ENCODE measurements at regions not wholly inside any gene's neighbourhood (a gene's known extent, or its start where the extent isn't known, plus 50 kb on each side); places are given as distances from the start of the nearest gene placed in this dataset.

GRCh38 chr19:30812099-30812678 lies 440.0 kb downstream of the ZNF536 start:
- intact Hi-C loops (cut with micrococcal nuclease) = no loop called here
- ChIA-PET CTCF (interaction anchor here (0.7 kb wide), 1 partner anchor 200 kb away, joined by 3 read pairs; no protein-coding TSS in a partner anchor), POLR2A (no interaction called here)
- Mint-ChIP-seq H3K4me1 (ENCODE audit: insufficient read depth, unreplicated experiment) (no peaks in the 10 kb centered on the region), H3K27me3 (ENCODE audit: insufficient read depth, unreplicated experiment) (no peaks in the 10 kb centered on the region), H3K27ac (ENCODE audit: low read depth, unreplicated experiment) (no peak overlapping the region), H3K9me3 (ENCODE audit: unreplicated experiment) (peaks cover 67% of the 10 kb centered on the region), H3K36me3 (ENCODE audit: insufficient read depth, unreplicated experiment) (no peaks in the 10 kb centered on the region), H3K4me3 (ENCODE audit: unreplicated experiment) (no peak overlapping the region)
- TF ChIP-seq, protein P1, sequence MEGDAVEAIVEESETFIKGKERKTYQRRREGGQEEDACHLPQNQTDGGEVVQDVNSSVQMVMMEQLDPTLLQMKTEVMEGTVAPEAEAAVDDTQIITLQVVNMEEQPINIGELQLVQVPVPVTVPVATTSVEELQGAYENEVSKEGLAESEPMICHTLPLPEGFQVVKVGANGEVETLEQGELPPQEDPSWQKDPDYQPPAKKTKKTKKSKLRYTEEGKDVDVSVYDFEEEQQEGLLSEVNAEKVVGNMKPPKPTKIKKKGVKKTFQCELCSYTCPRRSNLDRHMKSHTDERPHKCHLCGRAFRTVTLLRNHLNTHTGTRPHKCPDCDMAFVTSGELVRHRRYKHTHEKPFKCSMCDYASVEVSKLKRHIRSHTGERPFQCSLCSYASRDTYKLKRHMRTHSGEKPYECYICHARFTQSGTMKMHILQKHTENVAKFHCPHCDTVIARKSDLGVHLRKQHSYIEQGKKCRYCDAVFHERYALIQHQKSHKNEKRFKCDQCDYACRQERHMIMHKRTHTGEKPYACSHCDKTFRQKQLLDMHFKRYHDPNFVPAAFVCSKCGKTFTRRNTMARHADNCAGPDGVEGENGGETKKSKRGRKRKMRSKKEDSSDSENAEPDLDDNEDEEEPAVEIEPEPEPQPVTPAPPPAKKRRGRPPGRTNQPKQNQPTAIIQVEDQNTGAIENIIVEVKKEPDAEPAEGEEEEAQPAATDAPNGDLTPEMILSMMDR (IDR thresholded peaks at IDR 0.05; ENCODE audit: unreplicated experiment) = no peak
- no TSS peak for BruUV-seq (replicated peaks)
- no peak for DNase-seq (ENCODE audit: unreplicated experiment)

- Mint-ChIP-seq H3K27ac (ENCODE audit: low read depth, unreplicated experiment) (no peak overlapping the region), H3K27me3 (ENCODE audit: insufficient read depth, unreplicated experiment) (no peaks in the 10 kb centered on the region), H3K4me3 (ENCODE audit: unreplicated experiment) (no peak overlapping the region), H3K4me1 (ENCODE audit: insufficient read depth, unreplicated experiment) (no peaks in the 10 kb centered on the region), H3K9me3 (ENCODE audit: unreplicated experiment) (peaks cover 65% of the 10 kb centered on the region), H3K36me3 (ENCODE audit: insufficient read depth, unreplicated experiment) (no peaks in the 10 kb centered on the region)
- intact Hi-C loops (cut with micrococcal nuclease) = no loop called here
- ChIA-PET POLR2A (interaction anchor here (0.6 kb wide), 1 partner anchor 867 kb away, joined by 3 read pairs; no protein-coding TSS in a partner anchor), CTCF (no interaction called here)
- BruUV-seq (replicated peaks) = no TSS peak
- no peak for DNase-seq (ENCODE audit: unreplicated experiment)
- TF ChIP-seq, protein P1 (IDR thresholded peaks at IDR 0.05; ENCODE audit: unreplicated experiment) = no peak
Measured at GRCh38 chr19:30811397-30812098, 439.4 kb downstream of the ZNF536 start.

DNA sequence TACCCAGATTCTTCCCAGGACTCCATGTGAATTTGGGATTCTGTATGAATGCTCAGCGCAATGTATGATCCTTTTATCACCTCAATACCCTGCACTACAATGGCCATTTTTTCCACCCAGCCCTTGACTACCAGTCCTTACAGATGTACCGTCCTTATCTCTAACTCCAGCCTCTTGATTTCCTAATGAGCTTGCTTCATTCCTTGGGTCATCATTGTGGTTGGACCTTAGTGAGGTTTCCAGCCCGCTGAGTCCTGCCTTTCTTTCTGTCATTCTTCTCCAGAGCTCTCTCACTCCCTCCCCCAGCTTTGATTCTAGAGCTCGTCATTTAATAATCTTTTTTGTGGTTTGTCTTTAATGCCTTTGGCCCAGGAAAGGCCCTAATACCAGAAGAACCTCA lies 438.5 kb downstream of the ZNF536 start:
- ChIA-PET POLR2A (no interaction called here), CTCF (no interaction called here)
- Mint-ChIP-seq H3K4me1 (ENCODE audit: insufficient read depth, unreplicated experiment) (no peaks in the 10 kb centered on the region), H3K27ac (ENCODE audit: low read depth, unreplicated experiment) (no peak overlapping the region), H3K27me3 (ENCODE audit: insufficient read depth, unreplicated experiment) (no peaks in the 10 kb centered on the region), H3K9me3 (ENCODE audit: unreplicated experiment) (peaks cover 56% of the 10 kb centered on the region), H3K36me3 (ENCODE audit: insufficient read depth, unreplicated experiment) (no peaks in the 10 kb centered on the region), H3K4me3 (ENCODE audit: unreplicated experiment) (no peak overlapping the region)
- no TSS peak for BruUV-seq (replicated peaks)
- no peak for DNase-seq (ENCODE audit: unreplicated experiment)
- TF ChIP-seq, protein P1 (IDR thresholded peaks at IDR 0.05; ENCODE audit: unreplicated experiment) = no peak
- intact Hi-C loops (cut with micrococcal nuclease) = no loop called here

GRCh38 chr19:30807278-30807677 lies 435.1 kb downstream of the ZNF536 start:
- no peak for DNase-seq (ENCODE audit: unreplicated experiment)
- Mint-ChIP-seq H3K4me3 (ENCODE audit: unreplicated experiment) (no peak overlapping the region), H3K4me1 (ENCODE audit: insufficient read depth, unreplicated experiment) (no peaks in the 10 kb centered on the region), H3K9me3 (ENCODE audit: unreplicated experiment) (peaks cover 36% of the 10 kb centered on the region), H3K27me3 (ENCODE audit: insufficient read depth, unreplicated experiment) (no peaks in the 10 kb centered on the region), H3K36me3 (ENCODE audit: insufficient read depth, unreplicated experiment) (no peaks in the 10 kb centered on the region), H3K27ac (ENCODE audit: low read depth, unreplicated experiment) (no peak overlapping the region)
- BruUV-seq (replicated peaks) = no TSS peak
- intact Hi-C loops (cut with micrococcal nuclease) = no loop called here
- ChIA-PET CTCF (no interaction called here), POLR2A (no interaction called here)
- TF ChIP-seq, protein P1 (IDR thresholded peaks at IDR 0.05; ENCODE audit: unreplicated experiment) = no peak
